HG02623 (cell line): ENCODE measurements at regions not wholly inside any gene's neighbourhood (a gene's known extent, or its start where the extent isn't known, plus 50 kb on each side); places are given as distances from the start of the nearest gene placed in this dataset.

ENCODE experiments used
- ATAC-seq: cut with Tn5 transposase; IDR thresholded peaks from one replicate; pipeline ENCODE4 v1.9.1; 2021; ENCODE audit warnings: moderate library complexity; ENCODE audit not compliant: unreplicated experiment

GRCh38 chr4:163621821-163622220 is 127.3 kb downstream of the TMA16 start:
- no peak for ATAC-seq

- no peak for ATAC-seq
These were observed 128.0 kb downstream of the TMA16 start for GRCh38 chr4:163622379-163623035.

- ATAC-seq: no peak
These were observed 129.3 kb downstream of the TMA16 start for GRCh38 chr4:163623787-163624186.

DNA sequence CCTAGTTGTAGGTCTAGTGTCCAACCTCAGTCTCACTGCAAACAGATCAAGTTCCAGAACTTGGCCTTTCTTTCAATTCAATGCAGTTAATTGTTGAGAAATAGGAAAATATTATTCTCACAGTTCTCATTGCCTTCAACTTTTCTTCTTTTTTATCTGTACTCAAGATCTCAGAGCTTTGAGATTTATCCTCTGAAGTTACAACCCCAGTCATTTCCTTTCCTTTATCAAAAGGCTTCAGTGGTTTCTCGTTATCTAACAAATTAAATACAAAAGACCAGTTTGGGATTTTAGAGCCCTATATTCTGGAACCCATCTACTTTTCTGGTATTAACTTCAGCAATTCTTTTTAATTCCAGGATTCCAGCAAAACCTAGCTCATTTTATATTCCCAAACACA is 130.2 kb downstream of the TMA16 start:
- ATAC-seq: no peak

GRCh38 chr4:163631288-163631687 is 136.8 kb downstream of the TMA16 start:
- ATAC-seq: no peak

DNA sequence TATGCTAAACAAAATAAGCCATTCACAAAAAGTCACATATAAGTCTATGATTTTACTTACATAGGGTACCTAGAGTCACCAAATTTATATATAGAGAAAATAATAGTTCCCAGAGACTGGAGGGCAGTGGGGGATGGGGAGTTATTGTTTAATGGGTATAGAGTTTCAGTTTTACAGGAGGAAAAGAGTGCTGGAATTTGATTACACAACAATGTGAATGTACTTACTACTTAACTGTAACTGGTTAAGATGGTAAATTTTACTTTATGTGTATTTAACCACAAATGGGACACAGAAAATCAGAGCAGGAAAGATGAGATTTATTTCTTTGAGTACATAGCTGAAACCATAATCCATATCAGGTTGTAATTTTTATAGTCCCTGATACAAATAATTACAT is 144.4 kb downstream of the TMA16 start:
- ATAC-seq: no peak

- no peak for ATAC-seq
These were observed 155.1 kb downstream of the TMA16 start for GRCh38 chr4:163649557-163650091.

- no peak for ATAC-seq
These were observed 157.3 kb downstream of the TMA16 start for GRCh38 chr4:163651761-163652160.

DNA sequence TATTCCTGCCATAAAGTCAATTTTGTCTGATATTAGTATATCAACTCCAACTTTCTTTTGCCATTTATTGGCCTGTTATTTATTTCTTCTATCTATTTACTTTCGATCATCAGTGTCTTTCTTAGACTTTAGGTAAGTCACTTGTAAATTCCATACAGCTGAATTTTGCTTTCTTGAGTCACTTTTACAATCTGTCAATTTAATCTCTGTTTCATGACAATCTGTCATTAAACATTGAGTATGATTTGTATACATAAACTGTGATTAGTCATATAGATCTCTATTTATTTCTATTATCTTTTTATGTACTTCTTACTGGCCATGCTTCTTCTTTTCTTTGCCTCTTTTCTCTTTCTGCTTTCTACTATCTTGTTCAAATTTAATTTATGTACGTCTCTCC is 160.1 kb downstream of the TMA16 start:
- no peak for ATAC-seq

GRCh38 chr4:163660636-163661035 is 166.1 kb downstream of the TMA16 start:
- ATAC-seq: no peak

- peak; percentile 39 for ATAC-seq
These were observed 168.3 kb downstream of the TMA16 start for GRCh38 chr4:163662768-163663167.

GRCh38 chr4:163663454-163664225 is 169.2 kb downstream of the TMA16 start:
- ATAC-seq: peak; percentile 82

DNA sequence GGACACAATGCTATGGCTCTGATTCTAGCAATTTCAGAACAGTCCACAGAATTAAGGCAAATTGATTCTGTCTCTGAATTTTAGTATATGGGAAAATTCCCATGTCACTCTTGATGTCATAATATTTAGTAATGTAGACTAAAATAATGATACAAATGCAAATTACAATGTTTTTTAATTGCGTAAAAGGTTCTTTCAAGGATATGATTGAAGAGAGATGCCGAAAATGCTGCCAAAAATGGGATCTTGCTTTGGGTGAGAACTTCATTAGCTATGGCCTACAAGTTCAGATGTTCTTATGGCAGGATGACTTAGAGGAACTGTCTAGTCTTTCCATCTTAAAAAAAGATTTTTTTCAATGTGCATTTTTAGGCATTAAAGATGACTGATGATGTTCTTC is 170.6 kb downstream of the TMA16 start:
- no peak for ATAC-seq

DNA sequence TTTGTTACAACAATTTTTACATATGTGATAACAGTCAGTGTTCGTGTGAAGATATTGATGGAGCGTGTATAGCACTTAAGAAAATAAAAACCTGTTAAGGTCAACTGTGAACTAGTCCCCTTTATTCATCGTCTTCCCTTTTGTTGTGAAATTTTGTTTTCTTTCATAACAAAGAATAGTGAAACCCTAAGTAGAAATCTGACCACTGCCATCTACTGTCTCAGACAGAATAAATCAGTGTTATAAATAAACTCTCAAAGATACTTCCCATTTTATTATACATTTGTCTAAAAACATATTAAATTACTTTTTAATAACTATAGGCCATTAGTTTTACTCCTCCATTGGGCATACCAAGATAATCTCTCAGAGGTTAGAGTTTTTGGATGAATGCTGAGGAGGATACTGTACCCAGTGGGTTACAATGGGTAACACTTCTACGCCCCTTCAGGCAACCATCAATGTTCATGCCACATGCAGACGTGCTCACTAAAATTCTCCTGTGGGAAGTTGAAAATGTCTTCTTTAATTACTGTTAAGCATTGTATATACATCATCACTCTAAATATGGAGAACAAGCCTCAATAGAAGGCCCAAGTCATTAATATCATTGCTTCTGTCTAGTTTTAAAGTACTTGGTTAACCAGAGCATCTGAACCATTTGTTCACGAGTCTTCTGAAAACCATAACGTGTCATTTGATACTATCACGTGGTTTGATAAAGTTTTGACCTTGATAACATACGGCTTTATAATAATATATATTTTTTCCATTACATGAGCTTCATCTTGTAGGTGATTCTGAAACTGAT is 171.2 kb downstream of the TMA16 start:
- ATAC-seq: peak; percentile 21

DNA sequence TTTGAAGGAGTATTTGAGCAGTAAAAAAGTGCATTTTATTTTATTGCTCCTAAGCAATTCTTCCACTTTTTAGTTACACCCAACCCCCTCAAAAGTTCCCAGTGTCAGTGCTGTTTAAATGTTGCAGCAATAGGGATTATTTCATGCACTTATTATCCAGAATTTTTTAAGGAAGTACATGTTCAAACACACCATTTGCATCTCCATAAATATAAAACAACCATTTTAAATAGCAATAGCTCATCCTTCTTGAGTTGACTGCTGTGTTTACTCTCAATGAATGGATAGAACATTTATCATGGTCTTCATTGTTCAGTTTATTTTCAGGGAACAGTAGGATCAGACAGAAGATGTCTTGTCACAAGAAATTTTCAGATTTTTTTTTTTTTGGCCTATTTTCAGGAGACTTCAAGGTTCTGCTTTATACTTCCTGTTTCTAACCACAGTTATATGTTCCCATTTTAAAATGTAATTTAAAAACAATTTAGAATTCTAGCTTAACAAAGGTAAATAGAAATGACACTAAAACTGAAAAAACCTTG is 171.9 kb downstream of the TMA16 start:
- ATAC-seq: no peak

- no peak for ATAC-seq
These were observed 178.3 kb downstream of the TMA16 start for GRCh38 chr4:163672751-163673150.

DNA sequence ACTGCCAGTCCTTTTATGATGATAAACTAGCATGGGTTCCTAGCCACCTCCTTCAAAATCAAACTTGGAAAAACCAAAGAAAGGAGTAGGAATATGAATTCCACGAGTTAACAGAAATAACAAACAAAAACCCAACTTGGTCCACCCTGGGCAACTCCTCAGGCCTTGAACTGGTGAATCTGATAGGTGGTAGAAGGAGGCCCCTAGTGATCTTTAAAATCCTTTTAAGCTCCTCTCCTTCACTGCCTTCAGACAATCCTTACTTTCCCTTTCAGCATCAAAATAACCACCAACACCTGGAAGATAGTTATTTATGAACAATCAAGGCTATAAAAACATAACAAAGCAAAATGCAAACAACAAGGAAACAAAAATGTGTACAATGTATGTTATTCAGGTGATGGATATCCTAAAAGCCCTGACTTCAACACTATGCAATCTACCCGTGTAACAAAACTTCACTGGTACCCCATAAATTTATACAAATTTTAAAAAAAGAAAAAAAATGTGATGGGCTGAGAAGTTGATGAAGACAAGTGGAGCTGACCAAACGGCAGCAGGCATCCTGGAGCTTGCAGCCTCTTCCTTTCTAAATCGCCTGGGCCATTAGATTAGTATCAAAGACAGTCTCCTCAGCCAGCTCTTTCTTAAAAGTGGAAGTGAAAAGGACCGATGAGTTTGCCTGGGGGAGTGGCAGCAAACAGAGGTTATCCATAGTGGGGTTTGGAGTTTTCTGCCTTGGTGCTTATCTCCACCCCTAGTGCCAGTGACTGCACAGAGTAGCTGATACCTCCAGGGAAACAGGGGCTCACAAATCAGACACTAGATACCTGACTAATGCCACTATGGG is 179.6 kb downstream of the TMA16 start:
- no peak for ATAC-seq

- ATAC-seq: no peak
These were observed 184.7 kb downstream of the TMA16 start for GRCh38 chr4:163679189-163679588.

DNA sequence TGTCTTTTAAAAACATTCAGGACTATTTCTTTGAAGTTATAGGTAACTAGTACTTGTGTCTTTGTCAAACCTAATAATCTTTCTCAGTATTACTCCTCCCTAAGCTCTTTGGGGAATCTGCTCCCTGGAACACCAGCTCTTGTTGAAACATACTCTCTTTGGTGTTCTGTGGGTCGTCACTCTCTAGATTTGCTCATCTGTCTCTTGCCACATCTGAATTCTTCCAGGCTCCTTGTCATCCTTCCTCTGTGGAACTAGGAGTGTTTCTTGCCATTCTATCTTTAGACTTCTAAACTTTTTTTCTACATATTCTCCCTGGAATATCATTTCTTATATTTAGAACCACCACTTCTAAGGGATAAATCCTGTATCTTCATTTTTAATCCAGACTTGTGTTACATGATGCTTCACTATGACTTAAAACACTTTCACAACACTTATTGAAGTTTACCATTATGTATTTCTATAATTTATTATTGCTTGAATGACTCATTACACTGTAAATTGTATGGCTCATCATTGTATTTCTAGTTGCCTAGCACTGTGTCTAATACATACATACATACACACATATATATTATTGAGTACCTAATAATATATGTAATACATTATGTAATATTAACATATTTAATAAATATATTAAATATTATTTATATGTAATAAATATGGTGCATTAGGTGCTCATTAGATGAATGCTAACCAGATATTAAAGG is 186.1 kb downstream of the TMA16 start:
- no peak for ATAC-seq
